RPMI8226 (cell line): ENCODE measurements at regions not wholly inside any gene's neighbourhood (a gene's known extent, or its start where the extent isn't known, plus 50 kb on each side); places are given as distances from the start of the nearest gene placed in this dataset.
"Not testable (repeated sequence)": the region's sequence is repeated elsewhere in the genome, so short reads cannot be mapped to it uniquely, and the experiment has no call there.

Experiments used
- DNase-seq: peaks from one replicate; pipeline ENCODE4 v3.0.0-alpha.2; 2015

- no peak for DNase-seq
Observed at GRCh38 chr3:168975576-168975975, 687.9 kb downstream of the MECOM start.

GRCh38 chr3:168974617-168975403 is 688.7 kb downstream of the MECOM start:
- no peak for DNase-seq

GRCh38 chr3:168973897-168974296 is 689.6 kb downstream of the MECOM start:
- DNase-seq: no peak

GRCh38 chr3:168973206-168973605 is 690.3 kb downstream of the MECOM start:
- no peak for DNase-seq

GRCh38 chr3:168968609-168969008 is 694.9 kb downstream of the MECOM start:
- DNase-seq: no peak

- no peak for DNase-seq
Observed at GRCh38 chr3:168964736-168965135, 698.8 kb downstream of the MECOM start.

- DNase-seq: no peak
Observed at GRCh38 chr3:168961271-168961670, 702.2 kb downstream of the MECOM start.

GRCh38 chr3:168959731-168960130 is 703.8 kb downstream of the MECOM start:
- DNase-seq: no peak

GRCh38 chr3:168958466-168958865 is 705.0 kb downstream of the MECOM start:
- no peak for DNase-seq

- no peak for DNase-seq
Observed at GRCh38 chr3:168956076-168956475, 707.4 kb downstream of the MECOM start.

GRCh38 chr3:168952551-168952950 is 711.0 kb downstream of the MECOM start:
- no peak for DNase-seq

- no peak for DNase-seq
Observed at GRCh38 chr3:168951884-168952283, 711.6 kb downstream of the MECOM start.

- DNase-seq: no peak
Observed at GRCh38 chr3:168951368-168951767, 712.1 kb downstream of the MECOM start.

GRCh38 chr3:168950622-168951021 is 712.9 kb downstream of the MECOM start:
- DNase-seq: no peak

- no peak for DNase-seq
Observed at GRCh38 chr3:168939651-168940238, 723.8 kb downstream of the MECOM start.

- DNase-seq: no peak
Observed at GRCh38 chr3:168933614-168934013, 729.9 kb downstream of the MECOM start.

- not testable (repeated sequence) for DNase-seq
Observed at GRCh38 chr3:168929997-168930396, 733.5 kb downstream of the MECOM start.

GRCh38 chr3:168926426-168926825 is 737.1 kb downstream of the MECOM start:
- no peak for DNase-seq

- DNase-seq: no peak
Observed at GRCh38 chr3:168925568-168925967, 737.9 kb downstream of the MECOM start.

- no peak for DNase-seq
Observed at GRCh38 chr3:168914662-168915061, 748.9 kb downstream of the MECOM start.

- no peak for DNase-seq
Observed at GRCh38 chr3:168909260-168909659, 754.3 kb downstream of the MECOM start.

GRCh38 chr3:168895419-168895818 is 768.1 kb downstream of the MECOM start:
- DNase-seq: no peak

GRCh38 chr3:168894214-168894613 is 769.3 kb downstream of the MECOM start:
- no peak for DNase-seq

- DNase-seq: no peak
Observed at GRCh38 chr3:168889666-168890065, 773.8 kb downstream of the MECOM start.

- DNase-seq: no peak
Observed at GRCh38 chr3:168888781-168889180, 774.7 kb downstream of the MECOM start.
